KMS-11 (cell line): ENCODE measurements at regions not wholly inside any gene's neighbourhood (a gene's known extent, or its start where the extent isn't known, plus 50 kb on each side); places are given as distances from the start of the nearest gene placed in this dataset.
"Not testable (repeated sequence)": the region's sequence is repeated elsewhere in the genome, so short reads cannot be mapped to it uniquely, and the experiment has no call there.

ENCODE experiments used
- H2AFZ ChIP-seq: fragments of 200-600 bp; sonication (generic); 2 replicates; pipeline ENCODE4 v1.6.1; 2016; ENCODE audit warnings: antibody characterized with exemption, mixed run types, low read depth
- H3K27ac ChIP-seq: fragments of 200-600 bp; sonication (generic); 2 replicates; pipeline ENCODE4 v1.6.1; 2016; ENCODE audit warnings: mild to moderate bottlenecking, mixed run types
- H3K27me3 ChIP-seq: fragments of 200-600 bp; sonication (generic); 2 replicates; pipeline ENCODE4 v1.6.1; 2017; ENCODE audit warnings: mild to moderate bottlenecking, low read depth, mixed run types, moderate library complexity; ENCODE audit not compliant: insufficient read depth
- H3K36me3 ChIP-seq: fragments of 200-600 bp; sonication (generic); 2 replicates; pipeline ENCODE4 v1.6.1; 2017; ENCODE audit warnings: mild to moderate bottlenecking, mixed run types; ENCODE audit not compliant: insufficient read depth
- H3K4me1 ChIP-seq: fragments of 200-600 bp; sonication (generic); 2 replicates; pipeline ENCODE4 v1.6.1; 2016; ENCODE audit warnings: mild to moderate bottlenecking, low read depth, mixed run types; ENCODE audit not compliant: poor library complexity, severe bottlenecking
- H3K4me2 ChIP-seq: fragments of 200-600 bp; sonication (generic); 2 replicates; pipeline ENCODE4 v1.7.0; 2016; ENCODE audit warnings: mild to moderate bottlenecking, mixed run types
- H3K4me3 ChIP-seq: fragments of 200-600 bp; sonication (generic); IDR thresholded peaks from 2 replicates; pipeline ENCODE4 v1.6.1; 2017; ENCODE audit warnings: low read depth, low read length, mixed read lengths; ENCODE audit not compliant: insufficient read depth
- H3K79me2 ChIP-seq: fragments of 200-600 bp; sonication (generic); 2 replicates; pipeline ENCODE4 v1.6.1; 2016; ENCODE audit warnings: low read depth, mixed run types; ENCODE audit not compliant: insufficient read depth
- H3K9ac ChIP-seq: fragments of 200-600 bp; sonication (generic); 2 replicates; pipeline ENCODE4 v1.6.1; 2016; ENCODE audit warnings: mild to moderate bottlenecking, mixed run types
- H4K20me1 ChIP-seq: fragments of 200-600 bp; sonication (generic); 2 replicates; pipeline ENCODE4 v1.6.1; 2016; ENCODE audit warnings: mild to moderate bottlenecking, mixed run types; ENCODE audit not compliant: insufficient read depth
- CTCF ChIP-seq: fragments of 200-600 bp; sonication (generic); conservative IDR thresholded peaks from 2 replicates; pipeline ENCODE4 v1.6.1; 2017; ENCODE audit warnings: low read depth, mild to moderate bottlenecking, antibody characterized with exemption, low read length, moderate library complexity, mixed read lengths

DNA sequence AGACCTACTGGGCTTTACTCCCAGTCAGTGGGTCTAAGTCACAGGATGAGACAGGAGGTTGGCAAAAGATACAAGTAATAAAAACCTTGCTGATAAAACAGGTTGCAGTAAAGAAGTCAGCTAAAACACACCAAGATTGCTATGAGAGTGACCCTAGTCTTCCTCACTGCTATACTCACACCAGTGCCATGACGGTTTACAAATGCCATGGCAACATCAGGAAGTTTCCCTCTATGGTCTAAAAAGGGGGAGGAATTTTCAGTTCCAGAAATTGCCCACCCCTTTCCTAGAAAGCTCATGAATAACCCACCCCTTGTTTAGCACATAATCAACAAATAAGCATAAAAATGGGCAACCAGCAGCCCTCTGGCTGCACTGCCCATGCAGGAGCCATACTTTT is 966.7 kb upstream of the ROBO1 start:
- Histone ChIP-seq H3K79me2 (no peaks in the 10 kb centered on the region), H3K4me3 (no peak overlapping the region), H4K20me1 (no peaks in the 10 kb centered on the region), H3K4me1 (no peaks in the 10 kb centered on the region), H3K9ac (no peak overlapping the region), H3K27ac (no peak overlapping the region), H3K27me3 (no peaks in the 10 kb centered on the region), H3K36me3 (no peaks in the 10 kb centered on the region), H3K4me2 (no peak overlapping the region), H2AFZ (no peak overlapping the region)
- TF ChIP-seq CTCF, result no peak

DNA sequence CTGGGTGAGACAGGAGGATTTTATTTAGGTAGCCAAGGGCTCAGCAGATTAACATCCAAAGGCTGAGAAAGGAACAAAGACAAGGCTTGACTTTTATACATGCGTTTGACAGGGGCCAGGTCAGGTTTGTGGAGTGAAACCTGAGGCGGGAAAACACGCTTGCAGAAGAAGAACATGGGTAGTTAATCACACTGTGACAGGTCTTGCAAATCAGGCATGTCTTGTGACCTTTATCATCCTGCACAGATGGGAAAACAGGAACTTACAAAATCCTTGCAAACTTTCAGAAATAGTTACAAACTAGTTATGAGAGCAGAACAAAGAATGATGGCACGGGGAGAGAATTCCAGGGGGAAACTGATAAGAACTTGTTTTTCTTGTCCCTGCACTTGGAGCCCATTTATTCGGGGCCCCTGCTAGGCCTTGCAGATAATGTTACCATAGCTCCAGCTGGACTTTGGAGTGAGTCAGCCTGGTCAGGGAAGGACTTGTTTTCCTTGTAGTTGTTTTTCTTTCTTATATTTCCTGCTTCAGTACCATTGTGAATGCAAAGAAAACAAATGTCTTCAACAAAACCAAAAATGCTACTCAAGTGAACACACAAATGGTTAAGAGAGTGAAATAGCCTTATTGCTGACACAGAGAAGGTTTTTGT is 965.9 kb upstream of the ROBO1 start:
- H3K4me2 ChIP-seq, result no peak overlapping the region
- H3K36me3 ChIP-seq, result no peaks in the 10 kb centered on the region
- TF ChIP-seq CTCF, result no peak
- H3K4me1 ChIP-seq, result no peaks in the 10 kb centered on the region
- no peaks in the 10 kb centered on the region for H3K79me2 ChIP-seq
- H3K27ac ChIP-seq, result no peak overlapping the region
- H3K4me3 ChIP-seq, result no peak overlapping the region
- H3K27me3 ChIP-seq, result no peaks in the 10 kb centered on the region
- H4K20me1 ChIP-seq, result no peaks in the 10 kb centered on the region
- H3K9ac ChIP-seq, result no peak overlapping the region
- H2AFZ ChIP-seq, result no peak overlapping the region

- H3K4me1 ChIP-seq, H4K20me1 ChIP-seq, H3K27me3 ChIP-seq, H2AFZ ChIP-seq, H3K79me2 ChIP-seq, H3K4me2 ChIP-seq, H3K36me3 ChIP-seq, H3K27ac ChIP-seq, H3K4me3 ChIP-seq, H3K9ac ChIP-seq: not testable (repeated sequence)
Measured at GRCh38 chr3:80727561-80727960, 959.8 kb upstream of the ROBO1 start.

DNA sequence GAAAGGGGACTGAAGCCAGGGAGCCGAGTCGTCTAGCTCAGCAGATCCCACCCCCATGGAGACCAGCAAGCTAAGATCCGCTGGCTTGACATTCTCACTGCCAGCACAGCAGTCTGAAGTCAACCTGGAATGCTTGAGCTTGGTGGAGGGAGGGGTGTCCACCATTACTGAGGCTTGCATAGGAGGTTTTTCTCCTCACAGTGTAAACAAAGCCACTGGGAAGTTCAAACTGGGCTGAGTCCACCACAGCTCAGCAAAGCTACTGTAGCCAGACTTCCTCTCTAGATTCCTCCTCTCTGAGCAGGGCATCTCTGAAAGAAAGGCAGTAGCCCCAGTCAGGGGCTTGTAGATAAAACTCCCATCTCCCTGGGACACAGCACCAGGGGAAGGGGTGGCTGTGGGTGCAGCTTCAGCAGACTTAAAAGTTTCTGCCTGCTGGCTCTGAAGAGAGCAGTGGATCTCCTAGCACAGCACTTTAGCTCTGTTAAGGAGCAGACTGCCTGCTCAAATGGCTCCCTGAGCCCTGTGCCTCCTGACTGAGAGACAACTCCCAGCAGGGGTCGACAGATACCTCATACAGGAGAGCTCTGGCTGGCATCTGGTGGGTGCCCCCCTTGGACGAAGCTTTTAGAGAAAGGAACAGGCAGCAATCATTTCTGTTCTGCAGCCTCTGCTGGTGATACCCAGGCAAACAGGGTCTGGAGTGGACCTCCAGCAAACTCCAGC is 942.0 kb upstream of the ROBO1 start:
- H4K20me1 ChIP-seq, H3K27me3 ChIP-seq, H2AFZ ChIP-seq, H3K4me3 ChIP-seq, H3K9ac ChIP-seq, H3K79me2 ChIP-seq, H3K4me2 ChIP-seq, H3K36me3 ChIP-seq, H3K4me1 ChIP-seq, H3K27ac ChIP-seq: not testable (repeated sequence)

DNA sequence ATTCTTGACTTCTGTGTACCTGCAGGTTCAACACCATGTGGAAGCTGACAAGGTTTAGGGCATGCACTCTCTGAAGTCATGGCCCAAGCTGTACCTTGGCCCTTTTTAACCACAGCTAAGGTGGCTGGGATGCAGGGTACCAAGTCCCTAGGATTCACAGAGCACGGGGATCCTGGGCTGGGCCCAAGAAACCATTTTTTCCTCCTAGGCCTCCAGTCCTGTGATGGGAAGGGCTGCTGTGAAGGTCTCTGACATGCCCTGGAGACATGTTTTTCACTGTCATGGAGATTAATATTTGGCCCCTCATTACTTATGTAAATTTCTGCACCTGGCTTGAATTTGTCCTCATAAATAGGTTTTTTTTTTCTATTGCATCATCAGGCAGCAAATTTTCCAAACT is 937.5 kb upstream of the ROBO1 start:
- H2AFZ ChIP-seq, result no peak overlapping the region
- no peak for TF ChIP-seq CTCF
- H3K27me3 ChIP-seq, result no peaks in the 10 kb centered on the region
- no peaks in the 10 kb centered on the region for H3K36me3 ChIP-seq
- no peaks in the 10 kb centered on the region for H3K4me1 ChIP-seq
- H3K4me3 ChIP-seq, result no peak overlapping the region
- no peak overlapping the region for H3K9ac ChIP-seq
- H3K4me2 ChIP-seq, result no peak overlapping the region
- H4K20me1 ChIP-seq, result no peaks in the 10 kb centered on the region
- no peak overlapping the region for H3K27ac ChIP-seq
- no peaks in the 10 kb centered on the region for H3K79me2 ChIP-seq
